Nephron (organoid): ENCODE measurements at regions not wholly inside any gene's neighbourhood (a gene's known extent, or its start where the extent isn't known, plus 50 kb on each side); places are given as distances from the start of the nearest gene placed in this dataset.

Experiments used
- H3K27ac Mint-ChIP-seq, 3 experiments: 2 replicates each; pipeline ENCODE4 v1.8.0; 2020; ENCODE audit warnings: mixed read lengths in 3 of 3, mild to moderate bottlenecking in 2 of 3, moderate library complexity in 1 of 3
- H3K27me3 Mint-ChIP-seq: 2 replicates; pipeline ENCODE4 v1.8.0; 2021; ENCODE audit warnings: low read depth, mild to moderate bottlenecking, moderate library complexity, mixed read lengths
- H3K36me3 Mint-ChIP-seq: 2 replicates; pipeline ENCODE4 v1.8.0; 2020; ENCODE audit warnings: low read depth, mixed read lengths
- H3K4me1 Mint-ChIP-seq: 2 replicates; pipeline ENCODE4 v1.8.0; 2020; ENCODE audit warnings: mixed read lengths
- H3K4me3 Mint-ChIP-seq, 3 experiments: 2 replicates each; pipeline ENCODE4 v1.8.0; 2020; ENCODE audit warnings: mild to moderate bottlenecking in 3 of 3, mixed read lengths in 3 of 3, moderate library complexity in 2 of 3
- H3K9me3 Mint-ChIP-seq: 2 replicates; pipeline ENCODE4 v1.8.0; 2020; ENCODE audit warnings: mixed read lengths
- CTCF ChIP-seq, 3 experiments: fragments of 200-600 bp; sonication (generic); IDR thresholded peaks; one replicate each; pipeline ENCODE4 v1.5.0; 2021; ENCODE audit warnings: antibody characterized with exemption in 3 of 3; ENCODE audit not compliant: unreplicated experiment in 3 of 3

GRCh38 chr4:102451266-102451665 is 49.9 kb upstream of the NFKB1 start:
- no peak for TF ChIP-seq CTCF (IDR thresholded peaks at IDR 0.05; ENCODE audit: unreplicated experiment in 3 of 3)
- peaks cover 3% of the 10 kb centered on the region for H3K27me3 Mint-ChIP-seq
- H3K9me3 Mint-ChIP-seq: no peaks in the 10 kb centered on the region
- H3K4me3 Mint-ChIP-seq: no peak overlapping the region
- H3K36me3 Mint-ChIP-seq: no peaks in the 10 kb centered on the region
- H3K27ac Mint-ChIP-seq: no peak overlapping the region
- H3K4me1 Mint-ChIP-seq: no peaks in the 10 kb centered on the region
